ENCODE measurements at regions not wholly inside any gene's neighbourhood (a gene's known extent, or its start where the extent isn't known, plus 50 kb on each side); places are given as distances from the start of the nearest gene placed in this dataset.

DNA sequence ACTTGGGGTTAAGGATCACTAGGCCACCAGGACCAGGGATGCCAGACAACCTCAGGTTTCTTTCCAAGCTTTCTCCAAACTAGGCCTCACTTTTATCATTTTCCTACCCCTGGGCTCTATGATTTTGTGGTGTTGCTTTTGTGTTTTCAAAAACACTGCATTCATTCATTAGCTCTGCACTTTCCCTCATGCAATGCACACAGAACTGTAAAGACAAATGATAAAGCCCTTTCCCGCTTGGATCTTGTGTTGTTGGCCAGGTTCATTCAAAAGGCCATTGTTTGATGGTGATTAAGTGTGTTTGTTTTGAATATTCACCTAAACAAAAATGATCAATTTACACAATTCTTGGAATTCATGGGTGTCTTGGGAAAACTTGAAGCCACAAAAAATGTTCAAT, 210.7 kb upstream of the TNP1 start:
- Mint-ChIP-seq H3K4me3 (no peak overlapping the region), H3K9me3 (no peaks in the 10 kb centered on the region), H3K36me3 (ENCODE audit: low read depth) (no peaks in the 10 kb centered on the region), H3K27me3 (peaks cover 8% of the 10 kb centered on the region), H3K4me1 (no peaks in the 10 kb centered on the region), H3K27ac (no peak overlapping the region)
- intact Hi-C loops (cut with micrococcal nuclease), result no loop called here
- POLR2A ChIA-PET, result no interaction called here
- CTCF ChIA-PET, result no interaction called here
- DNase-seq (no peak), ATAC-seq (ENCODE audit: low read depth) (no peak)
- TF ChIP-seq, protein P1, sequence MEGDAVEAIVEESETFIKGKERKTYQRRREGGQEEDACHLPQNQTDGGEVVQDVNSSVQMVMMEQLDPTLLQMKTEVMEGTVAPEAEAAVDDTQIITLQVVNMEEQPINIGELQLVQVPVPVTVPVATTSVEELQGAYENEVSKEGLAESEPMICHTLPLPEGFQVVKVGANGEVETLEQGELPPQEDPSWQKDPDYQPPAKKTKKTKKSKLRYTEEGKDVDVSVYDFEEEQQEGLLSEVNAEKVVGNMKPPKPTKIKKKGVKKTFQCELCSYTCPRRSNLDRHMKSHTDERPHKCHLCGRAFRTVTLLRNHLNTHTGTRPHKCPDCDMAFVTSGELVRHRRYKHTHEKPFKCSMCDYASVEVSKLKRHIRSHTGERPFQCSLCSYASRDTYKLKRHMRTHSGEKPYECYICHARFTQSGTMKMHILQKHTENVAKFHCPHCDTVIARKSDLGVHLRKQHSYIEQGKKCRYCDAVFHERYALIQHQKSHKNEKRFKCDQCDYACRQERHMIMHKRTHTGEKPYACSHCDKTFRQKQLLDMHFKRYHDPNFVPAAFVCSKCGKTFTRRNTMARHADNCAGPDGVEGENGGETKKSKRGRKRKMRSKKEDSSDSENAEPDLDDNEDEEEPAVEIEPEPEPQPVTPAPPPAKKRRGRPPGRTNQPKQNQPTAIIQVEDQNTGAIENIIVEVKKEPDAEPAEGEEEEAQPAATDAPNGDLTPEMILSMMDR (IDR thresholded peaks at IDR 0.05), result no peak

DNA sequence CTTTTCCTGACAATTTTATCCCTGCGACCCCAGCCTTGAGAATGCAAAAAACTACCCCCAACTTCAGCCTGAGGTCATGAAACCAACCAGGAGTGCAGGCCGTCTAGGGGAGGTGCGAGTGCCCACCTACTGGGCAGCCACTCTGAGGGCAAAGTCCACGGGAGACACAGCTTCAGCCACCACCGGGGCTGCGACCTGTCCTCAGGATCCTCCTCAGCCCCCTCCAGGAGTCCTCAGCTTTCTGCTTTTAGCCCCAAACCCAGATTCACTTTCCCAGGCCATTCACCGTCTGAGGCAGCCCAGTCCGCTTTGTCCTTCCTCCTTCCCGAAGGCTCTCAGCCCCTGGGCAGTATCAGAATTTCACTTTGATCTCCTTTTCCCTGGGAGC, 210.2 kb upstream of the TNP1 start:
- Mint-ChIP-seq H3K4me3 (no peak overlapping the region), H3K27ac (no peak overlapping the region), H3K4me1 (no peaks in the 10 kb centered on the region), H3K27me3 (peaks cover 8% of the 10 kb centered on the region), H3K9me3 (no peaks in the 10 kb centered on the region), H3K36me3 (ENCODE audit: low read depth) (no peaks in the 10 kb centered on the region)
- intact Hi-C loops (cut with micrococcal nuclease), result no loop called here
- TF ChIP-seq, protein P1 (IDR thresholded peaks at IDR 0.05), result no peak
- ChIA-PET CTCF (no interaction called here), POLR2A (no interaction called here)
- no peak for DNase-seq
- no peak for ATAC-seq (ENCODE audit: low read depth)

DNA sequence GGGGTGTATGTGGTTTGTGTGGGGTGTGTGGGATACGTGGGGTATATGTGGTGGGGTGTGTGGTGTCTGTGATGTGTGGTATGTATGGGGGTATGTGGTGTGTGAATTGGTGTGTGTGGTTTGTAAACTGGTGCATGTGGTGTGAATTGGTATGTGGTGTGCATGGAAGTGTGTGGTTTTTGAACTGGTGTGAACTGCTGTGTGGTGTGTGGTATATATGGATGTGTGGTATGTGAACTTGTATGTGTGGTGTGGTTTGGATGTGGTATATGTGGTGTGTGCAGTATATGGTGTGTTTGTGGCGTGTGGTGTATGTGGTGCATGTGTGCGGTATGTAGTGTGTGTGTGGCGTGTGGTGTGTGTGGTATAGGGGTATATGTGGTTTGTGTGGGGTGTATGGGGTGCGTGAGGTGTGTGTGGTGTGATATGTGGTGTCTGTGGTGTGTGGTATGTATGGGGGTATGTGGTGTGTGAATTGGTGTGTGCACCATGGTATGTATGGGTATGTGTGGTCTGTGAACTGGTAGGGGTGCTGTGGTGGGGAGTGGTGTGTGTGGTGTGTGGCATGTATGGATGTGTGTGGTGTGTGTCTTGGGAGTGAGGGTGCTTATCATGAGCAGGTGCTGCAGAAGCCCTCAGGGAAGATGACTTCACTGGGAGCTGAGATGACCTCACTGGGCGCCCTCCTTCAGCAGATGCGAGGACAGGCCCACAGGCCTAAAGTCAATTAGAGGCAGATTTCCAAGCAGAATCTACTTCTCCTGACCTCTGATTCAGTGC, 209.6 kb upstream of the TNP1 start:
- no peaks in the 10 kb centered on the region for H3K9me3 Mint-ChIP-seq
- H3K4me1 Mint-ChIP-seq, result no peaks in the 10 kb centered on the region
- TF ChIP-seq, protein P1 (IDR thresholded peaks at IDR 0.05), result no peak
- no peak overlapping the region for H3K4me3 Mint-ChIP-seq
- no peaks in the 10 kb centered on the region for H3K36me3 Mint-ChIP-seq (ENCODE audit: low read depth)
- no peak for DNase-seq
- intact Hi-C loops (cut with micrococcal nuclease), result no loop called here
- no peak for ATAC-seq (ENCODE audit: low read depth)
- ChIA-PET POLR2A (no interaction called here), CTCF (no interaction called here)
- peaks cover 8% of the 10 kb centered on the region for H3K27me3 Mint-ChIP-seq
- no peak overlapping the region for H3K27ac Mint-ChIP-seq

DNA sequence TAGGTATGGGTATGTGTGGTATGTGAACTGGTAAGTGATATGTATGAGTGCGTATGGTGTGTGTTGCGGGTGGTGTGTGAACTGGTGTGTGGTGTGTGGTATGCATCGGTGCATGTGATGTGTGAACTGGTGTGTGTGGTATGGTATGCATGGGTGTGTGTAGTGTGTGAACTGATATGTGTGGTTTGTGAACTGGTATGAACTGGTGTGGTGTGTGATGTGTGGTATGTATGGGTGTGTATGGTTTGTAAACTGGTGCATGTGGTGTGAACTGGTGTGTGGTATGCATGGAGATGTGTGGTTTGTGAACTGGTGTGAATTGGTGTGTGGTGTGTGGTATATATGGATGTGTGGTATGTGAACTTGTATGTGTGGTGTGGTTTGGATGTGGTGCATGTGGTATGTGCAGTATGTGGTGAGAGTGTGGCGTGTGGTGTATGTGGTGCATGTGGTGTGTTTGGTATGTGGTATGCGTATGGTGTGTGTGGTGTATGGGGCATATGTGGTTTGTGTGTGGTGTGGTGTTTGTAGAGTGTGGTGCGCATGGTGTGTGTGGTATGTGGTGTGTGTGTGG, 208.9 kb upstream of the TNP1 start:
- H3K9me3 Mint-ChIP-seq, result no peaks in the 10 kb centered on the region
- H3K27ac Mint-ChIP-seq, result no peak overlapping the region
- no peak for DNase-seq
- peaks cover 9% of the 10 kb centered on the region for H3K27me3 Mint-ChIP-seq
- no peaks in the 10 kb centered on the region for H3K4me1 Mint-ChIP-seq
- no peak for ATAC-seq (ENCODE audit: low read depth)
- no peaks in the 10 kb centered on the region for H3K36me3 Mint-ChIP-seq (ENCODE audit: low read depth)
- CTCF ChIA-PET, result no interaction called here
- no peak overlapping the region for H3K4me3 Mint-ChIP-seq
- POLR2A ChIA-PET, result no interaction called here
- intact Hi-C loops (cut with micrococcal nuclease), result no loop called here
- TF ChIP-seq, protein P1 (IDR thresholded peaks at IDR 0.05), result no peak

DNA sequence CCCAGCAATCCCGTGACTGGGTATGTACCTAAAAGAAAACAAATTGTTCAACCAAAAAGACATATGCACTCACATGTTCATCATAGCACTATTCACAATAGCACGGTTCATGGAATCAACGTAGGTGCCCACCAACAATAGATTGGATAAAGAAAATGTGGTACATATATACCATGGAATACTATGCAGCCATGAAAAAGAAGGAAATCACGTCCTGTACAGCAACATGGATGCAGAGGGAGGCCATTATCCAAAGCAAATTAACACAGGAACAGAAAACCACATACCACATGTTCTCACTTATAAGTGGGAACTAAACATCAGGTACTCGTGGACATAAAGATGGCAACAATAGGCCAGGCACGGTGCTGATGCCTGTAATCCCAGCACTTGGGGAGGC, 207.9 kb upstream of the TNP1 start:
- CTCF ChIA-PET, result no interaction called here
- no peak for DNase-seq
- Mint-ChIP-seq H3K36me3 (ENCODE audit: low read depth) (no peaks in the 10 kb centered on the region), H3K27ac (no peak overlapping the region), H3K27me3 (peaks cover 14% of the 10 kb centered on the region), H3K4me1 (no peaks in the 10 kb centered on the region), H3K9me3 (no peaks in the 10 kb centered on the region), H3K4me3 (no peak overlapping the region)
- TF ChIP-seq, protein P1 (IDR thresholded peaks at IDR 0.05), result no peak
- intact Hi-C loops (cut with micrococcal nuclease), result no loop called here
- POLR2A ChIA-PET, result no interaction called here
- no peak for ATAC-seq (ENCODE audit: low read depth)

Data from activated B cell treated with CpG ODN at 0.5 μM for 24 hours (primary cell).